ENCODE measurements at regions not wholly inside any gene's neighbourhood (a gene's known extent, or its start where the extent isn't known, plus 50 kb on each side); places are given as distances from the start of the nearest gene placed in this dataset.

DNA sequence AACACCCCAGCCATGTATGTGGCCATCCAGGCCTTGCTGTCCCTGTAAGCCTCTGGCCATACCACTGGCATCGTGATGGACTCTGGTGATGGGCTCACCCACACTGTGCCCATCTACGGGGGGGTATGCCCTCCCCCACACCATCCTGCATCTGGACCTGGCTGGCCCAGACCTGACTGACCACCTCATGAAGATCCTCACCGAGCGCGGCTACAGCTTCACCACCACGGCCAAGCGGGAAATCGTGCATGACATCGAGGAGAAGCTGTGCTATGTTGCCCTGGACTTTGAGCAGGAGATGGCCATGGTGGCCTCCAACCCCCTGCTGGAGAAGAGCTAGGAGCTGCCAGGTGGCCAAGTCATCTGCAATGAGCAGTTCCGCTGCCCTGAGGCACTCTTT lies 80.4 kb upstream of the ZCCHC2 start:
- no peak overlapping the region for H3K4me3 ChIP-seq (ENCODE audit: control insufficient read depth in 1 of 2, extremely low read depth in 1 of 2, low read length in 1 of 2)
- no peak overlapping the region for H3K4me3 Mint-ChIP-seq
- H3K9me3 ChIP-seq: no peaks in the 10 kb centered on the region
- H3K27ac ChIP-seq (ENCODE audit: low read length): no peak overlapping the region
- ATAC-seq (replicated peaks in 1 of 4) (no peak), DNase-seq (no peak)
- ChIA-PET POLR2A (no interaction called here), CTCF (no interaction called here)
- H3K9me3 Mint-ChIP-seq: no peaks in the 10 kb centered on the region
- no peak overlapping the region for H3K27ac Mint-ChIP-seq
- 93% methylated on average over 9 of the region's 10 CpGs for WGBS (ENCODE audit: insufficient coverage)
- H3K27me3 Mint-ChIP-seq: peaks cover 5 to 6% of the 10 kb centered on the region in 2 donors
- no peaks in the 10 kb centered on the region for H3K4me1 Mint-ChIP-seq
- H3K4me1 ChIP-seq (ENCODE audit: control insufficient read depth in 1 of 2, extremely low read depth in 1 of 2, insufficient read depth in 2 of 2, low read length in 2 of 2): no peaks in the 10 kb centered on the region
- peaks cover 0 to 16% of the 10 kb centered on the region in 2 experiments for H3K27me3 ChIP-seq (replicated peaks in 1 of 2; ENCODE audit: control insufficient read depth in 2 of 2, extremely low read depth in 1 of 2, insufficient read depth in 2 of 2, low read length in 1 of 2)
- no peaks in the 10 kb centered on the region for H3K36me3 Mint-ChIP-seq
- no peaks in the 10 kb centered on the region for H3K36me3 ChIP-seq (ENCODE audit: control insufficient read depth in 2 of 2, extremely low read depth in 1 of 2, insufficient read depth in 1 of 2, low read length in 1 of 2)

DNA sequence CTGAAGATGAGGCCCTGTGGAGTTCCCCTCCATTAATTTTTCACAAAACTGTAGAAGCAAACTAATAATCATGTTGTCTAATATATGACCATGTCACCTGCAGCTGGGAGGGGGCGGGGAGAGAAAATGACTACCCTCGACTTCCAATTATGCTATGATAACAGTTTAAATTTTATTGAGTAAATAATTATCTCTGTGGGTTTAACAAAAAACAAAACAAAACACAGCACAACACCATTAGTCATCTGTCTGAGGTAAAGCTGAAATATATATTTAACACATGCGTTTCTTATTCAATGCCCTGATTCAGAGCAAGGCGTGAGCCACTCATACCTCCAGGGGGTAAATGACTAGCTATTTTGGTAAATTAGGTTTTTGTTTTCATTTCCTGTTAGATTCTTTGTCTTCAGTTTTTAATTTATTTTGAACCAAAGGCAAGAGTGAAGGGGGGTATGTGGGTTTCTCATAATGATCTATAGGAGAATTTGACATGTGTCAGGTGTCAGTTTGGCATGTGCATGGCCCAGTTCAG lies 77.4 kb upstream of the ZCCHC2 start:
- ChIA-PET CTCF (no interaction called here), POLR2A (interaction anchor here in 1 of 2 donors (0.6 kb wide), 1 partner anchor 537 kb away, joined by 3 read pairs; no protein-coding TSS in a partner anchor)
- no peaks in the 10 kb centered on the region for H3K36me3 Mint-ChIP-seq
- H3K27ac ChIP-seq (ENCODE audit: low read length): no peak overlapping the region
- no peak overlapping the region for H3K27ac Mint-ChIP-seq
- H3K4me1 Mint-ChIP-seq: no peaks in the 10 kb centered on the region
- peaks cover 0 to 2% of the 10 kb centered on the region in 2 experiments for H3K27me3 ChIP-seq (replicated peaks in 1 of 2; ENCODE audit: control insufficient read depth in 2 of 2, extremely low read depth in 1 of 2, insufficient read depth in 2 of 2, low read length in 1 of 2)
- H3K4me3 ChIP-seq (ENCODE audit: control insufficient read depth in 1 of 2, extremely low read depth in 1 of 2, low read length in 1 of 2): no peak overlapping the region
- peaks cover 0 to 6% of the 10 kb centered on the region in 2 donors for H3K27me3 Mint-ChIP-seq
- H3K9me3 Mint-ChIP-seq: no peaks in the 10 kb centered on the region
- no peak overlapping the region for H3K4me3 Mint-ChIP-seq
- DNase-seq: no peak
- no CpG with 5 or more reads among the region's 4 CpGs for WGBS (ENCODE audit: insufficient coverage)
- no peaks in the 10 kb centered on the region for H3K36me3 ChIP-seq (ENCODE audit: control insufficient read depth in 2 of 2, extremely low read depth in 1 of 2, insufficient read depth in 1 of 2, low read length in 1 of 2)
- H3K9me3 ChIP-seq: no peaks in the 10 kb centered on the region
- ATAC-seq (replicated peaks in 1 of 4): no peak
- H3K4me1 ChIP-seq (ENCODE audit: control insufficient read depth in 1 of 2, extremely low read depth in 1 of 2, insufficient read depth in 2 of 2, low read length in 2 of 2): no peaks in the 10 kb centered on the region

DNA sequence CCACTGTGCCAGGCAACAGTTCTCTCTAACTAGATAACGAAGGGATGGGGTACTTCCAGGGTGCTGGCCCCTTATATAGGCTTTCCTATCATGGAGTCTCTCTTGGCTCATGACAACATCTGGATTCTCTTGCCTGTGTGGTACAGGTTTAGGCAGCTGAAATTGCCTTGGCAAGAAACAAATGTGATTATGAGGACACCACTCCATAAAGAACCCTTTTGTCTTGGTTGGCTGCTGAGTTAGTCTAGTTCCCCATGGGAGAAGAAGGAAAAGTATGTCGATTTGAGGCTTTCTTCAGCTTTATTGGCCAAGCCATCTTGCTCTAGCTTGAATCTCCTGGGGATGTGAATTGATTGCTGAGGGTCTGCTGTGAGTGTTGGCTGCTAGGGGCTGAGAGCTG lies 76.3 kb upstream of the ZCCHC2 start:
- Histone ChIP-seq H3K27me3 (replicated peaks in 1 of 2; ENCODE audit: control insufficient read depth in 2 of 2, extremely low read depth in 1 of 2, insufficient read depth in 2 of 2, low read length in 1 of 2) (no peaks in the 10 kb centered on the region), H3K36me3 (ENCODE audit: control insufficient read depth in 2 of 2, extremely low read depth in 1 of 2, insufficient read depth in 1 of 2, low read length in 1 of 2) (no peaks in the 10 kb centered on the region), H3K27ac (ENCODE audit: low read length) (no peak overlapping the region), H3K4me3 (ENCODE audit: control insufficient read depth in 1 of 2, extremely low read depth in 1 of 2, low read length in 1 of 2) (no peak overlapping the region), H3K4me1 (ENCODE audit: control insufficient read depth in 1 of 2, extremely low read depth in 1 of 2, insufficient read depth in 2 of 2, low read length in 2 of 2) (no peaks in the 10 kb centered on the region), H3K9me3 (no peaks in the 10 kb centered on the region)
- H3K9me3 Mint-ChIP-seq: no peaks in the 10 kb centered on the region
- H3K4me3 Mint-ChIP-seq: no peak overlapping the region
- DNase-seq: no peak
- CTCF ChIA-PET: no interaction called here
- H3K36me3 Mint-ChIP-seq: no peaks in the 10 kb centered on the region
- 86% methylated on average over 1 of the region's 2 CpGs for WGBS (ENCODE audit: insufficient coverage)
- H3K27me3 Mint-ChIP-seq: peaks cover 0 to 6% of the 10 kb centered on the region in 2 donors
- H3K4me1 Mint-ChIP-seq: no peaks in the 10 kb centered on the region
- no peak for ATAC-seq (replicated peaks in 1 of 4)
- POLR2A ChIA-PET: no interaction called here
- no peak overlapping the region for H3K27ac Mint-ChIP-seq

DNA sequence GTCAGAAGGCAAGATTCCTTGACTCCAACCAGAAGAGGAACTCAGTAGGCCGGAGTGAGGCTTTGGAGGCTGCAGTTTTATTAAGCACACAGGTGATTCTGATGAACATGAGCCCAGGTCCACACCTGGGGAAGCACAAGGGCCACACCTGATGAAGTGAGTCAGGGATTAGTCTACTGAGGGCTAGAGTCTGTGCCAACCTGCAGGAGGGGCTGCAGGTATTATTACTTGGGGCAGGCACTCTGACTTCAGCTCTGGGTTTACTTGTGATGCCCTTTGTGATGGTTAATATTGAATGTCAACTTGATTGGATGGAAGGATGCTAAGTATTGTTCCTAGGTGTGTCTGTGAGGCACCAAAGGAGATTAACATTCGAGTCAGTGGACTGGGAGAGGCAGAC lies 75.2 kb upstream of the ZCCHC2 start:
- H3K4me3 ChIP-seq (ENCODE audit: control insufficient read depth in 1 of 2, extremely low read depth in 1 of 2, low read length in 1 of 2): no peak overlapping the region
- no peak overlapping the region for H3K27ac ChIP-seq (ENCODE audit: low read length)
- CTCF ChIA-PET: no interaction called here
- DNase-seq (peak in 1 of 35 experiments; percentile 17), ATAC-seq (replicated peaks in 1 of 4) (peak in 2 of 4 experiments; percentile 45 to 48)
- POLR2A ChIA-PET: no interaction called here
- Mint-ChIP-seq H3K9me3 (no peaks in the 10 kb centered on the region), H3K27me3 (peaks cover 0 to 4% of the 10 kb centered on the region in 2 donors), H3K4me3 (no peak overlapping the region), H3K4me1 (peaks cover 0 to 3% (median 0%) of the 10 kb centered on the region in 3 donors), H3K36me3 (no peaks in the 10 kb centered on the region), H3K27ac (no peak overlapping the region)
- 100% methylated on average over 1 of the region's 2 CpGs for WGBS (ENCODE audit: insufficient coverage)
- H3K27me3 ChIP-seq (replicated peaks in 1 of 2; ENCODE audit: control insufficient read depth in 2 of 2, extremely low read depth in 1 of 2, insufficient read depth in 2 of 2, low read length in 1 of 2): no peaks in the 10 kb centered on the region
- H3K36me3 ChIP-seq (ENCODE audit: control insufficient read depth in 2 of 2, extremely low read depth in 1 of 2, insufficient read depth in 1 of 2, low read length in 1 of 2): no peaks in the 10 kb centered on the region
- no peaks in the 10 kb centered on the region for H3K4me1 ChIP-seq (ENCODE audit: control insufficient read depth in 1 of 2, extremely low read depth in 1 of 2, insufficient read depth in 2 of 2, low read length in 2 of 2)
- H3K9me3 ChIP-seq: no peaks in the 10 kb centered on the region

DNA sequence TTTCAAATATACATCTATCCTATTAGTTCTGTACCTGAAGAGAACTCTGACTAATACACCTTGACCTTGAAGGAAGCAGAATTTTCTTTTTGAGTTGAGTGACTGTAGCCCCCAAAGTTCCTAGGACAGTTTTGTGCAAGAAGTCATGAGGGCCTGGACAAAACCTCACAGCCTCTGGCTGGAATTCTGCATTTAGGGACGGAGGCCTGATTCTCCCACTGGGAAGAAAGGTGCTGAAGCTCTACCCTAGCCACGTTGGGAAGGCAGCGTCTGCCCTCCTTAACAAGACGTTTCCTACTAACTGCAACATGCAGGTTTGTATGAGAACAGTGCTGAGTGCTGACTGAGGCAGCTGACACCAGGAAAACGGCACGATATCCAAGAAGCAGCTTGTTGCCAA lies 74.4 kb upstream of the ZCCHC2 start:
- Histone ChIP-seq H3K36me3 (ENCODE audit: control insufficient read depth in 2 of 2, extremely low read depth in 1 of 2, insufficient read depth in 1 of 2, low read length in 1 of 2) (no peaks in the 10 kb centered on the region), H3K27ac (ENCODE audit: low read length) (no peak overlapping the region), H3K27me3 (replicated peaks in 1 of 2; ENCODE audit: control insufficient read depth in 2 of 2, extremely low read depth in 1 of 2, insufficient read depth in 2 of 2, low read length in 1 of 2) (no peaks in the 10 kb centered on the region), H3K4me3 (ENCODE audit: control insufficient read depth in 1 of 2, extremely low read depth in 1 of 2, low read length in 1 of 2) (no peak overlapping the region), H3K4me1 (ENCODE audit: control insufficient read depth in 1 of 2, extremely low read depth in 1 of 2, insufficient read depth in 2 of 2, low read length in 2 of 2) (no peaks in the 10 kb centered on the region), H3K9me3 (no peaks in the 10 kb centered on the region)
- ATAC-seq (replicated peaks in 1 of 4): no peak
- H3K27ac Mint-ChIP-seq: no peak overlapping the region
- H3K4me1 Mint-ChIP-seq: peaks cover 0 to 3% (median 0%) of the 10 kb centered on the region in 3 donors
- H3K4me3 Mint-ChIP-seq: no peak overlapping the region
- DNase-seq: no peak
- H3K9me3 Mint-ChIP-seq: no peaks in the 10 kb centered on the region
- ChIA-PET CTCF (no interaction called here), POLR2A (no interaction called here)
- WGBS (ENCODE audit: insufficient coverage): 83% methylated on average over 4 of the region's 6 CpGs
- H3K36me3 Mint-ChIP-seq: no peaks in the 10 kb centered on the region
- peaks cover 0 to 7% of the 10 kb centered on the region in 2 donors for H3K27me3 Mint-ChIP-seq

DNA sequence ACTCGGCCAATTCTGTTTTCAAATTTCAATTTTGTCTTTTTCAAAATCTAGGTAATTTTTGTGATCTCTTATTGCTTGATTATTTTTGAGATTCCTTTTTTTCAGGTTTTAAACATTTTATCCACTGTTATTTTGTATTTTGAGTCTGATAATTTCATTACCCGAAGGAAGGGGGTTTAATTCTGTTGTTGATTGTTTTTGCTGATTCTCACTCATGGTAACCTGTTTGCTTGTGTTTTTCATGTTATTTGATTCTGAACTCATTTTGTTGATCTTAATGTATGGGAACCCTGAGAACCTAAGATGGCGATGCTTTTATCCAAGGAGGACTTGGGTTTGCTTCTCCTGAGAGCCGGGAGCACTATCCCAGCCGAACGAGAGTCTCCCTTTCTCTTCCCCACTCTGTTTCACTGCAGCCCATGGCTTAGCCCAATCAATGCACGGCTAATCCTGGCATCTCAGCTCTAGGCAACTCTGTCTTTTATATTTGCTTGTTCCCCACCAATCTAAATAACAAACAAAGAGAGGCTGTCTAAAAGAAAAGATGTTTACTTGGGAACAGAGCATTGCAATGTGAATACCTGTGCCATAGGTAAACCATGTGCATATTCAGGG lies 73.2 kb upstream of the ZCCHC2 start:
- no peaks in the 10 kb centered on the region for H3K36me3 Mint-ChIP-seq
- Histone ChIP-seq H3K4me3 (ENCODE audit: control insufficient read depth in 1 of 2, extremely low read depth in 1 of 2, low read length in 1 of 2) (no peak overlapping the region), H3K27ac (ENCODE audit: low read length) (no peak overlapping the region), H3K36me3 (ENCODE audit: control insufficient read depth in 2 of 2, extremely low read depth in 1 of 2, insufficient read depth in 1 of 2, low read length in 1 of 2) (no peaks in the 10 kb centered on the region), H3K4me1 (ENCODE audit: control insufficient read depth in 1 of 2, extremely low read depth in 1 of 2, insufficient read depth in 2 of 2, low read length in 2 of 2) (no peaks in the 10 kb centered on the region), H3K9me3 (no peaks in the 10 kb centered on the region), H3K27me3 (replicated peaks in 1 of 2; ENCODE audit: control insufficient read depth in 2 of 2, extremely low read depth in 1 of 2, insufficient read depth in 2 of 2, low read length in 1 of 2) (peaks cover 0 to 2% of the 10 kb centered on the region in 2 experiments)
- ATAC-seq (replicated peaks in 1 of 4) (no peak), DNase-seq (no peak)
- no peaks in the 10 kb centered on the region for H3K9me3 Mint-ChIP-seq
- no peak overlapping the region for H3K4me3 Mint-ChIP-seq
- WGBS (ENCODE audit: insufficient coverage): 93% methylated on average over 4 of the region's 7 CpGs
- peaks cover 5 to 17% of the 10 kb centered on the region in 2 donors for H3K27me3 Mint-ChIP-seq
- H3K27ac Mint-ChIP-seq: no peak overlapping the region
- H3K4me1 Mint-ChIP-seq: peaks cover 0 to 3% (median 0%) of the 10 kb centered on the region in 3 donors
- ChIA-PET POLR2A (no interaction called here), CTCF (no interaction called here)

DNA sequence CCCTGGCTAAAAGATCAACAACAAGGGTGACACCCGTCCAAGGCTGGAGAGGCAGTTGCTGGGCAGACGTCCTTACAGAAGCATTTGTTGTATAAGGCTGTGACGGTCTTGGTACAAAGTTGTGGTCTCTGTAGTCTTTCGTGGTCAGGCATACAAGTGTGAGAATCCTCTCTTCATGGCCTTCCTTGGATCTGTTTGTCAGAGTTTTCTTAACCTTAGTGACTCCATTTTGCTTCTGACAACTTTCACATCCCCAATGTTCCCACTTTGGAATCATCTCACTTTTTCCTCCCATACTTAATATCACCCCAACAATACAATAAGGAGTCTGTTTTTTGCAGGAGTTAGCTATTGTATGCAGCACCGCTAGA lies 72.7 kb upstream of the ZCCHC2 start:
- no peak overlapping the region for H3K4me3 Mint-ChIP-seq
- POLR2A ChIA-PET: no interaction called here
- H3K27ac Mint-ChIP-seq: no peak overlapping the region
- ATAC-seq (replicated peaks in 1 of 4) (no peak), DNase-seq (no peak)
- no peaks in the 10 kb centered on the region for H3K9me3 Mint-ChIP-seq
- Histone ChIP-seq H3K4me3 (ENCODE audit: control insufficient read depth in 1 of 2, extremely low read depth in 1 of 2, low read length in 1 of 2) (no peak overlapping the region), H3K4me1 (ENCODE audit: control insufficient read depth in 1 of 2, extremely low read depth in 1 of 2, insufficient read depth in 2 of 2, low read length in 2 of 2) (no peaks in the 10 kb centered on the region), H3K36me3 (ENCODE audit: control insufficient read depth in 2 of 2, extremely low read depth in 1 of 2, insufficient read depth in 1 of 2, low read length in 1 of 2) (no peaks in the 10 kb centered on the region), H3K27ac (ENCODE audit: low read length) (no peak overlapping the region), H3K9me3 (no peaks in the 10 kb centered on the region), H3K27me3 (replicated peaks in 1 of 2; ENCODE audit: control insufficient read depth in 2 of 2, extremely low read depth in 1 of 2, insufficient read depth in 2 of 2, low read length in 1 of 2) (peaks cover 0 to 4% of the 10 kb centered on the region in 2 experiments)
- peaks cover 10 to 16% of the 10 kb centered on the region in 2 donors for H3K27me3 Mint-ChIP-seq
- no CpG with 5 or more reads among the region's 5 CpGs for WGBS (ENCODE audit: insufficient coverage)
- peaks cover 0 to 3% (median 0%) of the 10 kb centered on the region in 3 donors for H3K4me1 Mint-ChIP-seq
- CTCF ChIA-PET: no interaction called here
- no peaks in the 10 kb centered on the region for H3K36me3 Mint-ChIP-seq

Data from T-cell (primary cell).